Lower leg skin (tissue), 3 donors: ENCODE measurements at regions not wholly inside any gene's neighbourhood (a gene's known extent, or its start where the extent isn't known, plus 50 kb on each side); places are given as distances from the start of the nearest gene placed in this dataset.

Experiments used
- POLR2A ChIP-seq, 2 donors: fragments of 450-650 bp; IDR thresholded peaks; one replicate each; pipeline ENCODE4 v1.6.1; 2016 to 2017; ENCODE audit warnings: antibody characterized with exemption in 2 of 2, mild to moderate bottlenecking in 1 of 2, moderate library complexity in 1 of 2
- TF ChIP-seq, protein P1 (sequence below), 3 donors: fragments of 450-650 bp; IDR thresholded peaks; one replicate each; pipeline ENCODE4 v1.5.1; 2016; ENCODE audit warnings: antibody characterized with exemption in 3 of 3, mild to moderate bottlenecking in 3 of 3, moderate library complexity in 2 of 3

DNA sequence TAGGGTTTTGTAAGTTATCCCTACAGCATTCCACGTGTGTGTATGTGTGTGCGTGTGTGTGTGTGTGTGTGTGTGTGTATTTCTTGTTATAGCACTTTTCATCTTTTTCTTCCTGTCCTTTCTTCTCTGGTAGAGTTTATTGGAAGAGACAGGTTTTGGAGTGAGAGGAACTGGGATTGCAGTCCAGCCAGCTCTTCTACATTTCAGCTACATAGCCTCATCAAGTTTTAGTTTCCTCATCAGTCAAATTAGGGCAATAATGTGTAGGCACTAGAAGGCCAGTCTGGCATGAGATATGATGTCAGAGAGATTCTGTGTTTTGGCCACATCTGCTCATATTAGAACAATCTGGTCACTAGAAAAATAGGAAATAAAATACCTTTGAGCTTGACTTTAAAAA is 1283.5 kb upstream of the TENM4 start:
- TF ChIP-seq, protein P1, sequence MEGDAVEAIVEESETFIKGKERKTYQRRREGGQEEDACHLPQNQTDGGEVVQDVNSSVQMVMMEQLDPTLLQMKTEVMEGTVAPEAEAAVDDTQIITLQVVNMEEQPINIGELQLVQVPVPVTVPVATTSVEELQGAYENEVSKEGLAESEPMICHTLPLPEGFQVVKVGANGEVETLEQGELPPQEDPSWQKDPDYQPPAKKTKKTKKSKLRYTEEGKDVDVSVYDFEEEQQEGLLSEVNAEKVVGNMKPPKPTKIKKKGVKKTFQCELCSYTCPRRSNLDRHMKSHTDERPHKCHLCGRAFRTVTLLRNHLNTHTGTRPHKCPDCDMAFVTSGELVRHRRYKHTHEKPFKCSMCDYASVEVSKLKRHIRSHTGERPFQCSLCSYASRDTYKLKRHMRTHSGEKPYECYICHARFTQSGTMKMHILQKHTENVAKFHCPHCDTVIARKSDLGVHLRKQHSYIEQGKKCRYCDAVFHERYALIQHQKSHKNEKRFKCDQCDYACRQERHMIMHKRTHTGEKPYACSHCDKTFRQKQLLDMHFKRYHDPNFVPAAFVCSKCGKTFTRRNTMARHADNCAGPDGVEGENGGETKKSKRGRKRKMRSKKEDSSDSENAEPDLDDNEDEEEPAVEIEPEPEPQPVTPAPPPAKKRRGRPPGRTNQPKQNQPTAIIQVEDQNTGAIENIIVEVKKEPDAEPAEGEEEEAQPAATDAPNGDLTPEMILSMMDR (IDR thresholded peaks at IDR 0.05) = no peak
- TF ChIP-seq POLR2A (IDR thresholded peaks at IDR 0.05) = no peak
